Activated T-cell treated with anti-CD3 and anti-CD28 coated beads, Interleukin-2, amount 50 U/mL, for 72 hours (primary cell): ENCODE measurements at regions not wholly inside any gene's neighbourhood (a gene's known extent, or its start where the extent isn't known, plus 50 kb on each side); places are given as distances from the start of the nearest gene placed in this dataset.
"Not testable (repeated sequence)": the region's sequence is repeated elsewhere in the genome, so short reads cannot be mapped to it uniquely, and the experiment has no call there.

Experiments used
- ATAC-seq, 2 donors: fragments of 150-1000 bp; cut with Tn5 transposase; replicated peaks in 1 of 2; 2 replicates each; pipeline ENCODE4 v1.10.0; 2021; ENCODE audit warnings: moderate library complexity in 2 of 2, mild to moderate bottlenecking in 1 of 2
- DNase-seq, 2 donors: peaks; one replicate each; pipeline ENCODE4 v3.0.0; 2021 to 2022; ENCODE audit warnings: mixed read lengths in 1 of 2
- H3K27ac Mint-ChIP-seq: one replicate; pipeline ENCODE4 v1.8.0; 2022; ENCODE audit warnings: mild to moderate bottlenecking, moderate library complexity, mixed read lengths
- H3K27me3 Mint-ChIP-seq: one replicate; pipeline ENCODE4 v1.8.0; 2022; ENCODE audit warnings: low read depth, mixed read lengths
- H3K36me3 Mint-ChIP-seq, 2 donors: one replicate each; pipeline ENCODE4 v1.8.0; 2022; ENCODE audit warnings: mixed read lengths in 2 of 2, mild to moderate bottlenecking in 1 of 2; ENCODE audit not compliant: insufficient read depth in 2 of 2
- H3K4me1 Mint-ChIP-seq: one replicate; pipeline ENCODE4 v1.8.0; 2022; ENCODE audit warnings: low read depth, mixed read lengths
- H3K4me3 Mint-ChIP-seq, 2 donors: one replicate each; pipeline ENCODE4 v1.8.0; 2022; ENCODE audit warnings: mild to moderate bottlenecking in 2 of 2, mixed read lengths in 2 of 2, moderate library complexity in 2 of 2
- H3K9me3 Mint-ChIP-seq, 2 donors: one replicate each; pipeline ENCODE4 v1.8.0; 2022; ENCODE audit warnings: mixed read lengths in 2 of 2

GRCh38 chr10:117621795-117622420, 79.4 kb downstream of the EMX2 start:
- no peak overlapping the region for H3K4me3 Mint-ChIP-seq
- no peak overlapping the region for H3K27ac Mint-ChIP-seq
- peaks cover 62% of the 10 kb centered on the region for H3K27me3 Mint-ChIP-seq

DNA sequence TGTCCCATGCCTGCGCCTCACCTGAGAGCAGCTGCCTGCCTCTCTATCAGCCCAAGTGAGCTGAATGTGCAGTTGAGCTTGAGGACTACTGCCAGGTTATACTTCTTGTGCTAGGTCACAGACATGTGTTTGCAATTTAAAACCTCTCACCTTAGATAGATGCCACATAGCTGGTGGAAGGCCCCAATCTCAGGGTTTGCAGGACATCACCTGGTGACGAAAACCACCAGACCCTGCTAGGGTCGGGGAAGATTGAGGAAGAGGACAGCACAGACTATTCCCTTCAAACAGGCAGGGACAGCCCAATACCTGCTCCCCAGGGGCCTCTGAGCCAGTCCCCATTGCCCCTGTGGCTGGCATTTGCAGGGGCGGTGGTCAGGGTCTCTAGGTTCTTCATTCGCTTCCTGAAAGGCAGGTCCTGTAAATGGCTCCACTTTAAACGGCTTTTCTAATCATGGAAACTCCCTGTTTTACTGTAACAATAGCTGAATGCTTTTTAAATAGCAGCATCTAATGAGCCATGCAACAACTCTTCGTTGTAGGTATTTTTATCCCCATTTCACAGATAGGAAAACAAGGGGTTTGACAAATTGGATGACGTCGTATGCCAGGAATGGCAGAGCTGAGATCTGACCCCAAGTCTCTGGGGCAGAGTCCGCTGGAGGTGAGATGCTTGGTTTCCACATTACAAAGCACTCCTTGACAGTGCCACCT, 80.1 kb downstream of the EMX2 start:
- Mint-ChIP-seq H3K4me1 (no peaks in the 10 kb centered on the region), H3K27ac (no peak overlapping the region), H3K36me3 (no peaks in the 10 kb centered on the region), H3K9me3 (no peaks in the 10 kb centered on the region), H3K4me3 (no peak overlapping the region), H3K27me3 (peaks cover 61% of the 10 kb centered on the region)
- DNase-seq (no peak), ATAC-seq (no peak)

More at GRCh38 chr10:117621795-117622420, 79.4 kb downstream of the EMX2 start:
- ATAC-seq, result no peak
- no peaks in the 10 kb centered on the region for H3K4me1 Mint-ChIP-seq
- H3K9me3 Mint-ChIP-seq, result no peaks in the 10 kb centered on the region
- DNase-seq, result no peak
- H3K36me3 Mint-ChIP-seq, result no peaks in the 10 kb centered on the region

- no peaks in the 10 kb centered on the region for H3K36me3 Mint-ChIP-seq
- no peaks in the 10 kb centered on the region for H3K4me1 Mint-ChIP-seq
- no peaks in the 10 kb centered on the region for H3K9me3 Mint-ChIP-seq
- DNase-seq (no peak), ATAC-seq (no peak)
- no peak overlapping the region for H3K4me3 Mint-ChIP-seq
- H3K27me3 Mint-ChIP-seq, result peaks cover 34% of the 10 kb centered on the region
- H3K27ac Mint-ChIP-seq, result no peak overlapping the region
Observed at GRCh38 chr10:117626228-117626627, 83.7 kb downstream of the EMX2 start.

DNA sequence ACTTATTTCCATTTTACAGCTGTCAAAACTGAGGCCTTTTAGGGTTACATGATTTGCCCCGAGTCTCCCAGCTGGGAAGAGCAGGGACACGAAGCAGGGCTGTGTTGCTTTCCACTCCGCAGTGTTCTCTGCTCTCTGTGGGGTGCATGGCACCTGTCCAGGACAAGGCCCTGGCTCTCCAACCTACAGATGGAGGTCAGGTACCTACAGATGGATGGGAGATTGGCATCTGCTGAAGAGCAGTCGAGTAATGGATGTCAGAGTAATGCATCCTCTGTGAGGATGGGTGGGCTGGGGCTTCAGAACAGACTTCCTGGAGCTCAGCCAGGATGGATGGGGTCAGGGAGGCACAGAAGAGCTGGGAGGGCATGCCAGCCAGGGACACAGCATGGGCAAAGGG, 85.0 kb downstream of the EMX2 start:
- Mint-ChIP-seq H3K27me3 (peaks cover 27% of the 10 kb centered on the region), H3K9me3 (no peaks in the 10 kb centered on the region)

GRCh38 chr10:117629717-117630116, 87.2 kb downstream of the EMX2 start:
- H3K9me3 Mint-ChIP-seq, H3K4me3 Mint-ChIP-seq, ATAC-seq, H3K4me1 Mint-ChIP-seq, H3K36me3 Mint-ChIP-seq, H3K27ac Mint-ChIP-seq, DNase-seq: not testable (repeated sequence)
- peaks cover 28% of the 10 kb centered on the region for H3K27me3 Mint-ChIP-seq

More for the DNA sequence above, 85.0 kb downstream of the EMX2 start:
- ATAC-seq (no peak), DNase-seq (no peak)
- H3K4me1 Mint-ChIP-seq, result no peaks in the 10 kb centered on the region
- H3K27ac Mint-ChIP-seq, result no peak overlapping the region
- no peak overlapping the region for H3K4me3 Mint-ChIP-seq
- no peaks in the 10 kb centered on the region for H3K36me3 Mint-ChIP-seq

DNA sequence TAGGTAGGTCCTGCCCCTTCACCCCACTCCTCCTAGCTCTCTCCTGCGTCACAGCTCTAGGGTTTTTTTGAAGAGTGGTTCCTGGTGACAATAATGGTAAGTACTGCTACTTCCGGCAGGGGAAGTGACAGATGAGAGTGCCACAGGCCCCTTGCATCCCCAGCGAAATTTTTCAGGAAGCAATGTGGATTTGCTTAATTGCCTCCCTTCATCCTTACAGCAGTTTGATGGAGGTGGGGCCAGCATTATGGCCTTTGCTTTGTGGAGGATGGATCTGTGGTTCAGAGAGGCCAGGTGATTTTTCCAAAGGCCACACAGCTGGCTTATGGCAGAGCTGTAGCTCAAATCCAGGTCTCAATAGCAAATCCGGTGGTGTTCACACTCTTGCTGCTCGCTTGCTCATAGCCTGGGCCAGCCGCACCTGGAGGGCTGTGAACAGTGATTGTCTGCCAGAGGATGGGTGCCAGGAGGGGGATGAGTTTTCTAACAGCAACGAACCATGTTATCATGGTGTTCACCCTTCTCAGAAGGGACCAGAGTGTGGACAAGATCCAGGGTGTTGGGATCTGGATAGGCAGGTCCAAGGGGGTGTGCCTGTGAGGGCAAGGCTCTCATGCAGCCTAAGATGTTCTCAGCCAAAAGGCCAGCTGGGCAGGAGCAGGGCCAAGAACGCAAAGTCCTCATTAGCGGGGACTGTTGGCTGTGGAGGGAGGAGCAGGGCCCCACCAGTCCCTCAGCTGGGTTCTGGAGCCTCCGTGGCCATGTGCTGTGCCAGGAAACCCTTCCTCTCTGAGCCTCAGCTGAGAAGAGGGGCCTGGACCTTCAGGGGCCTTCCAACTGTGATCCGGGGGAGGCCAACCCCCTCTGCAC, 89.0 kb downstream of the EMX2 start:
- Mint-ChIP-seq H3K4me3 (no peak overlapping the region), H3K36me3 (no peaks in the 10 kb centered on the region), H3K4me1 (no peaks in the 10 kb centered on the region)

DNA sequence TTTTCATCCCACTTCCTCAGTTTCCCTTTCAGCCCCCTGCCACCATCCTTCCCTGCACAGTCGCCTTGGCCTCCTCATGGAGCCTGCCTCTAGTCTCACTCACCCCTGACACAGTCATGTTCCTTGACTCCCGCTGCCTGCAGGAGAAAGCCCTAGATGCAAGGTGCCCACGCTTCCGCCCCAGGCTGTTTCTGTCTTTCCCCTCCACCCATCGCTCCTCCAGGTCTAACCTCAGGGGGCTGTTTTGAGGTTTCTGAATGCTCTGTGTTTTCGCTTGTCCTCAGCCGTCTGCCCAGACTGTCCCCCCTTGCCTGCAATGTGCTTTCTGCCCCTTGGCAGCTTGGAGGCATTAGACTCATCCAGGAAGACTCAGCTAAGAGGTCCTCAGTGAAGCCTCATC, 89.9 kb downstream of the EMX2 start:
- peaks cover 37% of the 10 kb centered on the region for H3K27me3 Mint-ChIP-seq
- H3K9me3 Mint-ChIP-seq, result no peaks in the 10 kb centered on the region
- DNase-seq (no peak), ATAC-seq (no peak)
- H3K4me1 Mint-ChIP-seq, result no peaks in the 10 kb centered on the region
- no peaks in the 10 kb centered on the region for H3K36me3 Mint-ChIP-seq
- no peak overlapping the region for H3K27ac Mint-ChIP-seq
- no peak overlapping the region for H3K4me3 Mint-ChIP-seq

More for the DNA sequence above, 89.0 kb downstream of the EMX2 start:
- Mint-ChIP-seq H3K27me3 (peaks cover 32% of the 10 kb centered on the region), H3K9me3 (no peaks in the 10 kb centered on the region), H3K27ac (no peak overlapping the region)
- no peak for DNase-seq
- ATAC-seq, result no peak

GRCh38 chr10:117635826-117636225, 93.3 kb downstream of the EMX2 start:
- H3K36me3 Mint-ChIP-seq, result no peaks in the 10 kb centered on the region
- peaks cover 62% of the 10 kb centered on the region for H3K27me3 Mint-ChIP-seq
- H3K9me3 Mint-ChIP-seq, result no peaks in the 10 kb centered on the region
- H3K27ac Mint-ChIP-seq, result no peak overlapping the region
- ATAC-seq (no peak), DNase-seq (no peak)
- no peak overlapping the region for H3K4me3 Mint-ChIP-seq
- H3K4me1 Mint-ChIP-seq, result peaks cover 5% of the 10 kb centered on the region

- Mint-ChIP-seq H3K4me1 (peaks cover 5% of the 10 kb centered on the region), H3K4me3 (no peak overlapping the region), H3K27me3 (peaks cover 56% of the 10 kb centered on the region), H3K9me3 (no peaks in the 10 kb centered on the region), H3K27ac (no peak overlapping the region), H3K36me3 (no peaks in the 10 kb centered on the region)
- DNase-seq (no peak), ATAC-seq (no peak)
Observed at GRCh38 chr10:117638200-117638599, 95.7 kb downstream of the EMX2 start.

DNA sequence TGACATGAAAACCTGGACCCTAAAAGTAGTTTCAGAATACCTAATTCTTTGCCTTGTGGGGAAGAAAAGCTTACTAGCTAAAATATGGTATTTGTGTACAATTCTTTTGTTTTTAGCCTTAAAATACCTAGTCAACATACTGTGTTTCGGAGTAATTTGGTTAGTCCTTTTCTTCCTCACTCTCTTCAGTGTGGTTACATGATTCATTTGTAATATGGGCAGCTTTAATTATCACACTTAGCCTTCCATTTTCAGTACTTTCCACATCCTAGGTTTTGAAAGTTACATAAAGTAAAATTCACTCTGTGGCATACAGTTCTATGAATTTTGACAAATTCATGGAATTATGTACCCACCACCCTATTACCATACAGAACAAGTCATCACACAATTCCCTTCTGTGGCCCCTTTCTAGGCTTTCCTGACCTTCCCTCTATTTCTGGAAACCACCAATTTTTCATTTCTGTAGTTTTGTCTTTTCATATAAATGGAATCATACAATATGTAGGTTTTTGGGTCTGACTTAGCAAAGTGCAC, 96.2 kb downstream of the EMX2 start:
- Mint-ChIP-seq H3K27ac (peak overlapping the region; percentile 1), H3K27me3 (peaks cover 62% of the 10 kb centered on the region), H3K36me3 (no peaks in the 10 kb centered on the region), H3K4me1 (peaks cover 5% of the 10 kb centered on the region), H3K9me3 (no peaks in the 10 kb centered on the region), H3K4me3 (no peak overlapping the region)
- ATAC-seq, result peak; percentile 29 to 45
- no peak for DNase-seq

- H3K36me3 Mint-ChIP-seq, result no peaks in the 10 kb centered on the region
- no peak for DNase-seq
- H3K4me1 Mint-ChIP-seq, result peaks cover 5% of the 10 kb centered on the region
- H3K27me3 Mint-ChIP-seq, result peaks cover 66% of the 10 kb centered on the region
- H3K9me3 Mint-ChIP-seq, result no peaks in the 10 kb centered on the region
- no peak overlapping the region for H3K27ac Mint-ChIP-seq
- H3K4me3 Mint-ChIP-seq, result no peak overlapping the region
- ATAC-seq, result no peak
Observed at GRCh38 chr10:117640406-117640805, 97.9 kb downstream of the EMX2 start.

GRCh38 chr10:117646718-117647117, 104.2 kb downstream of the EMX2 start:
- Mint-ChIP-seq H3K9me3 (peaks cover 0 to 9% of the 10 kb centered on the region in 2 donors), H3K36me3 (peaks cover 0 to 5% of the 10 kb centered on the region in 2 donors), H3K4me3 (no peak overlapping the region)

DNA sequence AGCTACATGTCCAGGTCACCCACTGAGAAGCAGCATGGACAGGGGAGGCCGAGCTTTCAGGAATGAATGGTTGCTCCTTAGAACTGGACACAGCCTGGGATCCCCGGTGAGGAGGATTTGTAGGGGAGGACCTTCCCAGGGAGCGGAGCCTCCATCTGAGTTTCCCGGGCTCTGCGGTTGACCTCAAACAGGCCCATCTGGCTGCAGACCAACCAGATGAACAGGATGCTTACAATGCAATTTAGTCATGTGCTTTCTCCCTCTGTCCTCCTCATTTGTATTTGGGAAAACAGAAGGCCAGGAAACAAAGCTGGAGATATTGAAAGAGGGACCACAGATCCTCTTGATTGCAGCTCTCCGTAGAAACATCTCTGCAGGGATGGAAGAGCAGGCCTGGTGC, 104.8 kb downstream of the EMX2 start:
- Mint-ChIP-seq H3K4me1 (peaks cover 7% of the 10 kb centered on the region), H3K9me3 (peaks cover 0 to 9% of the 10 kb centered on the region in 2 donors), H3K27me3 (peaks cover 44% of the 10 kb centered on the region), H3K27ac (no peak overlapping the region), H3K4me3 (no peak overlapping the region), H3K36me3 (peaks cover 0 to 5% of the 10 kb centered on the region in 2 donors)
- ATAC-seq (no peak), DNase-seq (no peak)

More at GRCh38 chr10:117646718-117647117, 104.2 kb downstream of the EMX2 start:
- Mint-ChIP-seq H3K27me3 (peaks cover 38% of the 10 kb centered on the region), H3K4me1 (peaks cover 1% of the 10 kb centered on the region), H3K27ac (no peak overlapping the region)
- DNase-seq (no peak), ATAC-seq (no peak)
